A549 (cell line): ENCODE measurements at regions not wholly inside any gene's neighbourhood (a gene's known extent, or its start where the extent isn't known, plus 50 kb on each side); places are given as distances from the start of the nearest gene placed in this dataset.
"Not testable (repeated sequence)": the region's sequence is repeated elsewhere in the genome, so short reads cannot be mapped to it uniquely, and the experiment has no call there.

Experiments used
- ATAC-seq, 2 experiments: fragments of 200-7000 bp in 1 of 2; fragments of >200 bp in 1 of 2; cut with Nextera tagmentation in 1 of 2; cut with Tn5 transposase in 1 of 2; 3 replicates each; pipeline versions ENCODE4 v1.8.0 to v1.9.1; 2018 to 2020; ENCODE audit warnings: mild to moderate bottlenecking in 1 of 2, moderate library complexity in 1 of 2
- CTCF ChIA-PET: fragments of 300-600 bp; sonication (Branson Sonifier 250); formaldehyde crosslinking; extraction: SDS; loops from one replicate; lab custom pipeline; 2021; ENCODE audit warnings: antibody characterized with exemption, inconsistent platforms; lab: Yijun Ruan, JAX
- POLR2A ChIA-PET: fragments of 350-600 bp; formaldehyde crosslinking; extraction: SDS; loops from one replicate; lab custom pipeline; 2021; ENCODE audit warnings: antibody characterized with exemption, inconsistent platforms; lab: Yijun Ruan, JAX
- DNase-seq, 2 experiments: peaks; one replicate each; pipeline versions ENCODE4 v3.0.0 to v3.0.0-alpha.2; 2011 to 2016; ENCODE audit warnings: low read depth in 1 of 2, low spot score in 1 of 2
- FAIRE-seq: peaks from 2 replicates; lab custom pipeline; 2011; peaks lifted over from hg19 to GRCh38; lab: Jason Lieb, UNC
- H3K27ac ChIP-seq, 2 experiments: fragments of >200 bp; sonication (Bioruptor Twin); formaldehyde crosslinking; 3 replicates each; pipeline ENCODE4 v1.5.1; 2016 to 2017
- H3K4me1 ChIP-seq: fragments of >200 bp; sonication (Bioruptor Twin); formaldehyde crosslinking; 3 replicates; pipeline ENCODE4 v1.6.1; 2016
- H3K4me2 ChIP-seq: fragments of >200 bp; sonication (Bioruptor Twin); formaldehyde crosslinking; 3 replicates; pipeline ENCODE4 v1.6.1; 2016
- H3K4me3 ChIP-seq: fragments of >200 bp; sonication (Bioruptor Twin); formaldehyde crosslinking; 3 replicates; pipeline ENCODE4 v1.5.1; 2016
- H3K9me3 ChIP-seq: fragments of >200 bp; sonication (Bioruptor Twin); formaldehyde crosslinking; 3 replicates; pipeline ENCODE4 v1.6.1; 2016
- BHLHE40 ChIP-seq: IDR thresholded peaks from 2 replicates; pipeline ENCODE4 v1.6.1; 2012; ENCODE audit warnings: low read depth, low read length, inconsistent platforms
- CBX2 ChIP-seq: fragments of 200-600 bp; sonication (generic); IDR thresholded peaks from 2 replicates; pipeline ENCODE4 v1.6.1; 2016; ENCODE audit warnings: low read depth, mild to moderate bottlenecking, borderline replicate concordance
- CBX8 ChIP-seq: fragments of 200-600 bp; sonication (generic); IDR thresholded peaks from 2 replicates; pipeline ENCODE4 v1.6.1; 2016
- CEBPB ChIP-seq, 2 experiments: fragments of >200 bp in 1 of 2; sonication (Bioruptor Twin) in 1 of 2; formaldehyde crosslinking in 1 of 2; IDR thresholded peaks; 2 replicates each; pipeline ENCODE4 v1.6.1; 2012 to 2016
- CHD2 ChIP-seq: fragments of 150-350 bp; IDR thresholded peaks from 2 replicates; pipeline ENCODE4 v1.6.1; 2014; ENCODE audit warnings: low read length; ENCODE audit not compliant: partially characterized antibody
- CTCF ChIP-seq: fragments of >200 bp; sonication (Bioruptor Twin); formaldehyde crosslinking; IDR thresholded peaks from 3 replicates; pipeline ENCODE4 v1.5.1; 2016
- JUN ChIP-seq, 2 experiments: fragments of >200 bp; sonication (Bioruptor Twin); formaldehyde crosslinking; IDR thresholded peaks; 2 replicates in 1 of 2; 3 replicates in 1 of 2; pipeline ENCODE4 v1.6.1; 2016 to 2017
- MYC ChIP-seq: IDR thresholded peaks from 2 replicates; pipeline ENCODE4 v1.6.1; 2012; ENCODE audit warnings: mild to moderate bottlenecking, inconsistent platforms, low read length, improper control_type of control experiment, borderline replicate concordance
- PHF8 ChIP-seq: fragments of 200-600 bp; sonication (generic); IDR thresholded peaks from 2 replicates; pipeline ENCODE4 v1.6.1; 2016; ENCODE audit warnings: low read depth, mild to moderate bottlenecking, antibody characterized with exemption, moderate library complexity, borderline replicate concordance
- POLR2AphosphoS2 ChIP-seq: conservative IDR thresholded peaks from 2 replicates; pipeline ENCODE4 v1.6.1; 2012; ENCODE audit warnings: low read length, improper control_type of control experiment, inconsistent platforms
- RAD21 ChIP-seq, 2 experiments: fragments of >200 bp in 1 of 2; sonication (Bioruptor Twin) in 1 of 2; formaldehyde crosslinking in 1 of 2; IDR thresholded peaks in 1 of 2; conservative IDR thresholded peaks in 1 of 2; 2 replicates in 1 of 2; 3 replicates in 1 of 2; pipeline ENCODE4 v1.6.1; 2012 to 2018; ENCODE audit warnings: inconsistent platforms in 1 of 2
- SMC3 ChIP-seq: fragments of >200 bp; sonication (Bioruptor Twin); formaldehyde crosslinking; IDR thresholded peaks from 3 replicates; pipeline ENCODE4 v1.6.1; 2018; ENCODE audit warnings: inconsistent platforms
- ZFP36 ChIP-seq: fragments of 450-650 bp; IDR thresholded peaks from 2 replicates; pipeline ENCODE4 v1.6.1; 2014; ENCODE audit warnings: borderline replicate concordance; ENCODE audit not compliant: partially characterized antibody
- ZNF302 ChIP-seq: fragments of 250-450 bp; sonication (Bioruptor Pico); IDR thresholded peaks from 2 replicates; pipeline ENCODE4 v1.9.0; 2021; ENCODE audit warnings: inconsistent platforms, mild to moderate bottlenecking, moderate library complexity
- ZSCAN20 ChIP-seq: fragments of 250-450 bp; sonication (Bioruptor Pico); IDR thresholded peaks from 2 replicates; pipeline ENCODE4 v1.8.0; 2022; ENCODE audit warnings: mild to moderate bottlenecking, moderate library complexity
- WGBS: methylation state at CpG from one replicate; pipeline ENCODE4 v1.1.6; 2017; ENCODE audit errors: missing lambda C conversion rate; 5-methylcytosine and 5-hydroxymethylcytosine counted together
- TF ChIP-seq, protein P1 (sequence below): fragments of 250-450 bp; sonication (Bioruptor Pico); IDR thresholded peaks from 2 replicates; pipeline ENCODE4 v1.5.0; 2021; ENCODE audit warnings: mild to moderate bottlenecking, moderate library complexity, borderline replicate concordance
- TF ChIP-seq, protein P2 (sequence below): IDR thresholded peaks from 2 replicates; pipeline ENCODE4 v1.6.1; 2012
- TF ChIP-seq, protein P3 (sequence below): fragments of >200 bp; sonication (Bioruptor Twin); formaldehyde crosslinking; IDR thresholded peaks from 2 replicates; pipeline ENCODE4 v1.6.1; 2016

DNA sequence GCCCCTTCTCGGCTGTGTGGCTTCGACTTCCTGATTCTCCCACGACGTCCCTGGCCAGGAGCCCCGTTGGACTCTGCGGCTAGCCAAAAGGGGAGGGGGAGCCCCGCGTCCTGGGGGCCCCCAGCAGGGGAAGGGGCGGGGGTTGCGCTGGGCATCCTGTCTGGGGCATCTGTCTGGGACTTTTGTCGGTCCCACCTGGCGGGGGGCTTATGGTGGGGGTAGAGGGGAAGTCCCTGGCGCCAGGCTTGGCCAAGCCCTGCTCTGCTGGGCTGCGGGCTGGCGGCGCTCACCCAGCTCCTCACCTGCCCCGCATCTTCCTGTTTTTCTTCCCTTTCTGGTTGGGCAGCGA lies 142.7 kb upstream of the EEF2KMT start:
- H3K4me2 ChIP-seq = peak overlapping the region; percentile 60; the same call in 1 of the 3 replicates
- CTCF ChIA-PET = interaction anchor here (0.8 to 2.2 kb wide), 4 partner anchors 9 to 1403 kb away, joined by 3 to 11 read pairs (median 4); no protein-coding TSS in a partner anchor
- 20% methylated on average over 5 of the region's 18 CpGs for WGBS
- H3K27ac ChIP-seq, H3K4me3 ChIP-seq, POLR2A ChIA-PET, FAIRE-seq, H3K9me3 ChIP-seq, H3K4me1 ChIP-seq, ATAC-seq, DNase-seq: not testable (repeated sequence)

- CTCF ChIA-PET = interaction anchor here (0.6 to 2.2 kb wide), 8 partner anchors 9 to 1404 kb away, joined by 3 to 11 read pairs (median 4); no protein-coding TSS in a partner anchor
- Histone ChIP-seq H3K4me2 (peak overlapping the region; percentile 60), H3K4me3 (peak overlapping the region; percentile 26; the same call in 1 of the 3 replicates)
- H3K9me3 ChIP-seq, H3K4me1 ChIP-seq, H3K27ac ChIP-seq, POLR2A ChIA-PET, FAIRE-seq: not testable (repeated sequence)
- ATAC-seq = peak; percentile 75 to 95
- 4% methylated on average over 10 of the region's 89 CpGs for WGBS
- DNase-seq = peak in 1 of 2 experiments; percentile 17
- TF ChIP-seq SMC3 = peak; percentile 46
- TF ChIP-seq CTCF = peak; percentile 42
- TF ChIP-seq RAD21 (conservative IDR thresholded peaks at IDR 0.05 in 1 of 2, IDR thresholded peaks at IDR 0.05 in 1 of 2) = peak; percentile 15 to 34; a peak in 2 of 5 replicates
These were observed 142.1 kb upstream of the EEF2KMT start for GRCh38 chr16:5239472-5240277.

GRCh38 chr16:5235119-5235518 lies 137.5 kb upstream of the EEF2KMT start:
- CTCF ChIA-PET = interaction anchor here (0.6 to 1.7 kb wide), 4 partner anchors 10 to 846 kb away, joined by 3 to 4 read pairs (median 4); no protein-coding TSS in a partner anchor
- POLR2A ChIA-PET = no interaction called here

More at GRCh38 chr16:5235119-5235518, 137.5 kb upstream of the EEF2KMT start:
- FAIRE-seq (no peak), DNase-seq (no peak), ATAC-seq (no peak)
- Histone ChIP-seq H3K4me1 (no peaks in the 10 kb centered on the region), H3K4me2 (no peak overlapping the region), H3K27ac (no peak overlapping the region), H3K9me3 (no peaks in the 10 kb centered on the region; the same call in 2 of the 3 replicates), H3K4me3 (no peak overlapping the region)
- WGBS = 11% methylated on average over 8 of the region's 8 CpGs
- TF ChIP-seq, protein P1, sequence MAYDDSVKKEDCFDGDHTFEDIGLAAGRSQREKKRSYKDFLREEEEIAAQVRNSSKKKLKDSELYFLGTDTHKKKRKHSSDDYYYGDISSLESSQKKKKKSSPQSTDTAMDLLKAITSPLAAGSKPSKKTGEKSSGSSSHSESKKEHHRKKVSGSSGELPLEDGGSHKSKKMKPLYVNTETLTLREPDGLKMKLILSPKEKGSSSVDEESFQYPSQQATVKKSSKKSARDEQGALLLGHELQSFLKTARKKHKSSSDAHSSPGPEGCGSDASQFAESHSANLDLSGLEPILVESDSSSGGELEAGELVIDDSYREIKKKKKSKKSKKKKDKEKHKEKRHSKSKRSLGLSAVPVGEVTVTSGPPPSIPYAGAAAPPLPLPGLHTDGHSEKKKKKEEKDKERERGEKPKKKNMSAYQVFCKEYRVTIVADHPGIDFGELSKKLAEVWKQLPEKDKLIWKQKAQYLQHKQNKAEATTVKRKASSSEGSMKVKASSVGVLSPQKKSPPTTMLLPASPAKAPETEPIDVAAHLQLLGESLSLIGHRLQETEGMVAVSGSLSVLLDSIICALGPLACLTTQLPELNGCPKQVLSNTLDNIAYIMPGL (CRISPR knock-in tag) = no peak
- TF ChIP-seq JUN (IDR thresholded peaks at IDR 0.05) (no peak), CEBPB (IDR thresholded peaks at IDR 0.05) (no peak), BHLHE40 (no peak), ZSCAN20 (CRISPR knock-in tag) (no peak), CBX2 (no peak), CHD2 (no peak), POLR2AphosphoS2 (no peak), MYC (no peak), ZFP36 (no peak), ZNF302 (CRISPR knock-in tag) (no peak), CBX8 (no peak), PHF8 (no peak)
- TF ChIP-seq, protein P2, sequence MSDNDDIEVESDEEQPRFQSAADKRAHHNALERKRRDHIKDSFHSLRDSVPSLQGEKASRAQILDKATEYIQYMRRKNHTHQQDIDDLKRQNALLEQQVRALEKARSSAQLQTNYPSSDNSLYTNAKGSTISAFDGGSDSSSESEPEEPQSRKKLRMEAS = no peak
- TF ChIP-seq, protein P3, sequence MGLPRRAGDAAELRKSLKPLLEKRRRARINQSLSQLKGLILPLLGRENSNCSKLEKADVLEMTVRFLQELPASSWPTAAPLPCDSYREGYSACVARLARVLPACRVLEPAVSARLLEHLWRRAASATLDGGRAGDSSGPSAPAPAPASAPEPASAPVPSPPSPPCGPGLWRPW = no peak
